Large intestine (tissue), 3 donors: ENCODE measurements at regions not wholly inside any gene's neighbourhood (a gene's known extent, or its start where the extent isn't known, plus 50 kb on each side); places are given as distances from the start of the nearest gene placed in this dataset.

Source experiments
- DNase-seq, 2 donors: peaks; one replicate each; pipeline versions ENCODE4 v3.0.0 to v3.0.0-alpha.2; 2013
- H3K27ac ChIP-seq: one replicate; pipeline ENCODE4 v1.5.1; 2013; ENCODE audit warnings: low read length
- H3K27me3 ChIP-seq: 2 replicates; pipeline ENCODE4 v1.6.1; 2013; ENCODE audit warnings: low read length; ENCODE audit not compliant: control insufficient read depth, insufficient read depth
- H3K36me3 ChIP-seq: 2 replicates; pipeline ENCODE4 v1.6.1; 2013; ENCODE audit warnings: low read length; ENCODE audit not compliant: control insufficient read depth, insufficient read depth
- H3K4me1 ChIP-seq: one replicate; pipeline ENCODE4 v1.6.1; 2013; ENCODE audit warnings: low read length; ENCODE audit not compliant: control insufficient read depth, insufficient read depth
- H3K4me3 ChIP-seq: one replicate; pipeline ENCODE4 v1.5.1; 2013; ENCODE audit warnings: low read length
- H3K9me3 ChIP-seq: one replicate; pipeline ENCODE4 v1.6.1; 2013; ENCODE audit warnings: mild to moderate bottlenecking, low read depth, low read length, moderate library complexity; ENCODE audit not compliant: control insufficient read depth
- WGBS: methylation state at CpG from one replicate; pipeline ENCODE4 v1.1.5; 2013; ENCODE audit warnings: low lambda C conversion rate; ENCODE audit not compliant: insufficient coverage; 5-methylcytosine and 5-hydroxymethylcytosine counted together

- DNase-seq: no peak
- H3K27me3 ChIP-seq: no peaks in the 10 kb centered on the region
- no peaks in the 10 kb centered on the region for H3K9me3 ChIP-seq
- no CpG with 5 or more reads among the region's 4 CpGs for WGBS
- H3K36me3 ChIP-seq: no peaks in the 10 kb centered on the region
- no peaks in the 10 kb centered on the region for H3K4me1 ChIP-seq
- H3K27ac ChIP-seq: no peak overlapping the region
- no peak overlapping the region for H3K4me3 ChIP-seq
Observed at GRCh38 chr1:117260761-117261423, 50.2 kb upstream of the VTCN1 start.
